Peyer's patch (tissue), 2 donors: ENCODE measurements at regions not wholly inside any gene's neighbourhood (a gene's known extent, or its start where the extent isn't known, plus 50 kb on each side); places are given as distances from the start of the nearest gene placed in this dataset.

Source experiments
- small RNA-seq, 2 donors: library from RNA; depleted of rRNA; stranded (forward); fragments of <200 nt; gene quantifications; one replicate each; pipeline ENCODE3, GENCODE V24; 2016

Small RNA genes in the stretch of these regions (small RNA-seq; reads per million reads assigned to genes)
- gene AC007923.3 (0 reads per million in 2 donors), gene RNU6-1134P (0 reads per million in 2 donors)
